GM12878 (cell line): ENCODE measurements at regions not wholly inside any gene's neighbourhood (a gene's known extent, or its start where the extent isn't known, plus 50 kb on each side); places are given as distances from the start of the nearest gene placed in this dataset.

Experiments used
- ATAC-seq: fragments of 200-7000 bp; cut with Tn5 transposase; 3 replicates; pipeline ENCODE4 v1.9.1; 2020; ENCODE audit warnings: mild to moderate bottlenecking, moderate library complexity
- BruUV-seq: library from RNA; stranded (reverse); fragments of 400-500 nt; replicated peaks from 2 replicates; lab custom pipeline; 2021; lab: Mats Ljungman, UMichigan
- CTCF ChIA-PET: fragments of 300-600 bp; sonication (Branson Sonifier 250); formaldehyde crosslinking; extraction: SDS; loops from one replicate; lab custom pipeline; 2021; ENCODE audit warnings: inconsistent platforms; lab: Yijun Ruan, JAX
- POLR2A ChIA-PET: fragments of 350-600 bp; formaldehyde crosslinking; extraction: SDS; loops from one replicate; lab custom pipeline; 2021; ENCODE audit warnings: inconsistent platforms; lab: Charles Lee
- RAD21 ChIA-PET: fragments of 300-600 bp; sonication (Branson Sonifier 250); formaldehyde crosslinking; loops from one replicate; lab custom pipeline; 2023; ENCODE audit warnings: antibody characterized with exemption; ENCODE audit not compliant: unreplicated experiment; lab: Charles Lee
- SMC1A ChIA-PET: fragments of 300-600 bp; sonication (Branson Sonifier 250); formaldehyde crosslinking; loops from one replicate; lab custom pipeline; 2023; ENCODE audit not compliant: unreplicated experiment, uncharacterized antibody; lab: Charles Lee
- DNase-seq: peaks from one replicate; pipeline ENCODE4 v3.0.0-alpha.2; 2011; ENCODE audit warnings: low read depth, low spot score
- FAIRE-seq: peaks from 3 replicates; lab custom pipeline; 2011; peaks lifted over from hg19 to GRCh38; lab: Jason Lieb, UNC
- H2AFZ ChIP-seq: 2 replicates; pipeline ENCODE4 v1.6.0; 2011; ENCODE audit warnings: low read depth, low read length, control low read depth; ENCODE audit not compliant: control insufficient read depth
- H3K27ac ChIP-seq: 2 replicates; pipeline ENCODE4 v1.5.1; 2011; ENCODE audit warnings: control low read depth; ENCODE audit not compliant: control insufficient read depth, insufficient read depth
- H3K27me3 ChIP-seq, 2 experiments: replicated peaks in 1 of 2; 2 replicates each; pipeline versions ENCODE4 v1.6.0 to v1.6.1; 2011; ENCODE audit warnings: low read length in 1 of 2; ENCODE audit not compliant: control insufficient read depth in 2 of 2, insufficient read depth in 2 of 2
- H3K36me3 ChIP-seq, 2 experiments: 2 replicates each; pipeline ENCODE4 v1.5.1; 2011; ENCODE audit warnings: low read length in 1 of 2; ENCODE audit not compliant: control insufficient read depth in 2 of 2, insufficient read depth in 2 of 2
- H3K4me1 ChIP-seq: 2 replicates; pipeline ENCODE4 v1.6.1; 2011; ENCODE audit warnings: mild to moderate bottlenecking, low read length, moderate library complexity, mixed read lengths; ENCODE audit not compliant: control insufficient read depth, insufficient read depth
- H3K4me2 ChIP-seq: 2 replicates; pipeline ENCODE4 v1.6.0; 2011; ENCODE audit warnings: control low read depth; ENCODE audit not compliant: control insufficient read depth, insufficient read depth
- H3K4me3 ChIP-seq: fragments of 200-600 bp; sonication (generic); 2 replicates; pipeline ENCODE4 v1.5.1; 2016
- H3K79me2 ChIP-seq: 2 replicates; pipeline ENCODE4 v1.6.0; 2011; ENCODE audit warnings: low read length; ENCODE audit not compliant: control insufficient read depth, insufficient read depth
- H3K9ac ChIP-seq: 2 replicates; pipeline ENCODE4 v1.8.0; 2011; ENCODE audit warnings: low read length, control low read depth, mixed read lengths; ENCODE audit not compliant: control insufficient read depth, insufficient read depth
- H3K9me3 ChIP-seq: replicated peaks from 3 replicates; pipeline ENCODE4 v1.5.1; 2011; ENCODE audit warnings: mild to moderate bottlenecking, low read length; ENCODE audit not compliant: control insufficient read depth, insufficient read depth
- H4K20me1 ChIP-seq: 2 replicates; pipeline ENCODE4 v1.6.0; 2011; ENCODE audit not compliant: control insufficient read depth, insufficient read depth
- BCL11A ChIP-seq: IDR thresholded peaks from 2 replicates; pipeline ENCODE4 v1.6.1; 2011; ENCODE audit warnings: low read depth, low read length
- CHD4 ChIP-seq: fragments of 200-600 bp; sonication (generic); IDR thresholded peaks from 2 replicates; pipeline ENCODE4 v1.6.1; 2016; ENCODE audit warnings: mild to moderate bottlenecking
- GATAD2B ChIP-seq: fragments of 450-650 bp; conservative IDR thresholded peaks from 2 replicates; pipeline ENCODE4 v1.6.1; 2017; ENCODE audit warnings: low read depth, mild to moderate bottlenecking, moderate library complexity
- MTA2 ChIP-seq: fragments of 450-650 bp; IDR thresholded peaks from 2 replicates; pipeline ENCODE4 v1.6.1; 2016; ENCODE audit warnings: low read depth, mild to moderate bottlenecking, moderate library complexity
- RFX5 ChIP-seq: IDR thresholded peaks from 2 replicates; pipeline ENCODE4 v1.6.1; 2011; ENCODE audit warnings: low read depth, low read length, improper control_type of control experiment
- ZSCAN29 ChIP-seq: fragments of 450-650 bp; IDR thresholded peaks from 2 replicates; pipeline ENCODE4 v1.6.1; 2017; ENCODE audit warnings: mild to moderate bottlenecking, moderate library complexity
- WGBS: methylation state at CpG from one replicate; pipeline ENCODE4 v1.1.6; 2016; ENCODE audit warnings: low lambda C conversion rate; ENCODE audit not compliant: insufficient replicate concordance, insufficient coverage; ENCODE audit errors: missing lambda C conversion rate; 5-methylcytosine and 5-hydroxymethylcytosine counted together
- in situ Hi-C: fragments of 300-500 bp; cut with MboI; formaldehyde crosslinking; loops from 9 replicates; pipeline ENCODE4 v1.14.3; 2018; ENCODE audit warnings: mixed read lengths
- intact Hi-C: fragments of 100-400 bp; cut with micrococcal nuclease; formaldehyde crosslinking; loops from one replicate; pipeline ENCODE4 v1.14.2; 2022; ENCODE audit not compliant: unreplicated experiment
- TF ChIP-seq, protein P1 (sequence below): IDR thresholded peaks from 2 replicates; pipeline ENCODE4 v1.6.1; 2011; ENCODE audit warnings: low read depth, mild to moderate bottlenecking, low read length, moderate library complexity, borderline replicate concordance; ENCODE audit errors: extremely low read depth
- TF ChIP-seq, protein P2 (sequence below): fragments of 450-650 bp; formaldehyde crosslinking; IDR thresholded peaks from 2 replicates; pipeline ENCODE4 v1.5.0; 2022; ENCODE audit warnings: mild to moderate bottlenecking, missing genetic modification characterization
- TF ChIP-seq, protein P3 (sequence below): IDR thresholded peaks from 2 replicates; pipeline ENCODE4 v1.6.1; 2011; ENCODE audit warnings: low read depth, low read length, improper control_type of control experiment, borderline replicate concordance

DNA sequence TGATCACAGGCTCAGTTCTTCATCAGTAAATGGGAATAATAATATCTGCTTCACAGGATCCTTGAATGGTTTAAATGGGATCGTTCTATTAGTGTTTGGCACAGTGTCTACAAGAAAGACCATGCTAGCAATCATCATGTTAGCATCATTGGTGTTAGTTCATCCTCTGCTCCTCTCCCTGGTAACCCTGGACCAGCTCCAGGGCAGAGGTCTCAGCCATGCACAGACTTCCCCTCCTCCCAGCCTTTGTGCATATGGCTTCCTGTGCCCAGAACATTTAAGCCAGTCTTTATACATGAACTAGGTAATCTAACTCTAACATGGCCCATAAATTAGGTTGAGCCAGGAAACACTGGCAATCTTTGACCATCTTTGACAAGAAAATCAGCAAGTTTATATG is 180.2 kb downstream of the EPM2A start:
- DNase-seq (no peak), FAIRE-seq (no peak), ATAC-seq (no peak)
- no peak overlapping the region for H3K27ac ChIP-seq
- intact Hi-C loops (no loop called here), in situ Hi-C loops (no loop called here)
- no peaks in the 10 kb centered on the region for H3K4me1 ChIP-seq
- H3K79me2 ChIP-seq, result no peaks in the 10 kb centered on the region
- H3K9ac ChIP-seq, result no peak overlapping the region
- H3K4me2 ChIP-seq, result no peak overlapping the region
- no peak overlapping the region for H2AFZ ChIP-seq
- ChIA-PET CTCF (no interaction called here), SMC1A (interaction anchor here (1.0 to 1.3 kb wide), 2 partner anchors 43 to 151 kb away, joined by 3 read pairs; no protein-coding TSS in a partner anchor), POLR2A (no interaction called here), RAD21 (no interaction called here)
- H3K36me3 ChIP-seq, result no peaks in the 10 kb centered on the region
- H3K4me3 ChIP-seq, result no peak overlapping the region
- BruUV-seq, result no TSS peak
- no peaks in the 10 kb centered on the region; the same call in 2 of the 3 replicates for H3K9me3 ChIP-seq
- H3K27me3 ChIP-seq, result no peaks in the 10 kb centered on the region
- TF ChIP-seq BCL11A, result no peak
- TF ChIP-seq CHD4, result no peak
- TF ChIP-seq, protein P1, sequence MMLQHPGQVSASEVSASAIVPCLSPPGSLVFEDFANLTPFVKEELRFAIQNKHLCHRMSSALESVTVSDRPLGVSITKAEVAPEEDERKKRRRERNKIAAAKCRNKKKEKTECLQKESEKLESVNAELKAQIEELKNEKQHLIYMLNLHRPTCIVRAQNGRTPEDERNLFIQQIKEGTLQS, result no peak
- no peak for TF ChIP-seq GATAD2B
- no peak for TF ChIP-seq MTA2
- TF ChIP-seq, protein P2, sequence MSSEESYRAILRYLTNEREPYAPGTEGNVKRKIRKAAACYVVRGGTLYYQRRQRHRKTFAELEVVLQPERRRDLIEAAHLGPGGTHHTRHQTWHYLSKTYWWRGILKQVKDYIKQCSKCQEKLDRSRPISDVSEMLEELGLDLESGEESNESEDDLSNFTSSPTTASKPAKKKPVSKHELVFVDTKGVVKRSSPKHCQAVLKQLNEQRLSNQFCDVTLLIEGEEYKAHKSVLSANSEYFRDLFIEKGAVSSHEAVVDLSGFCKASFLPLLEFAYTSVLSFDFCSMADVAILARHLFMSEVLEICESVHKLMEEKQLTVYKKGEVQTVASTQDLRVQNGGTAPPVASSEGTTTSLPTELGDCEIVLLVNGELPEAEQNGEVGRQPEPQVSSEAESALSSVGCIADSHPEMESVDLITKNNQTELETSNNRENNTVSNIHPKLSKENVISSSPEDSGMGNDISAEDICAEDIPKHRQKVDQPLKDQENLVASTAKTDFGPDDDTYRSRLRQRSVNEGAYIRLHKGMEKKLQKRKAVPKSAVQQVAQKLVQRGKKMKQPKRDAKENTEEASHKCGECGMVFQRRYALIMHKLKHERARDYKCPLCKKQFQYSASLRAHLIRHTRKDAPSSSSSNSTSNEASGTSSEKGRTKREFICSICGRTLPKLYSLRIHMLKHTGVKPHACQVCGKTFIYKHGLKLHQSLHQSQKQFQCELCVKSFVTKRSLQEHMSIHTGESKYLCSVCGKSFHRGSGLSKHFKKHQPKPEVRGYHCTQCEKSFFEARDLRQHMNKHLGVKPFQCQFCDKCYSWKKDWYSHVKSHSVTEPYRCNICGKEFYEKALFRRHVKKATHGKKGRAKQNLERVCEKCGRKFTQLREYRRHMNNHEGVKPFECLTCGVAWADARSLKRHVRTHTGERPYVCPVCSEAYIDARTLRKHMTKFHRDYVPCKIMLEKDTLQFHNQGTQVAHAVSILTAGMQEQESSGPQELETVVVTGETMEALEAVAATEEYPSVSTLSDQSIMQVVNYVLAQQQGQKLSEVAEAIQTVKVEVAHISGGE (CRISPR knock-in tag), result no peak
- TF ChIP-seq RFX5, result no peak
- TF ChIP-seq ZSCAN29, result no peak
- TF ChIP-seq, protein P3, sequence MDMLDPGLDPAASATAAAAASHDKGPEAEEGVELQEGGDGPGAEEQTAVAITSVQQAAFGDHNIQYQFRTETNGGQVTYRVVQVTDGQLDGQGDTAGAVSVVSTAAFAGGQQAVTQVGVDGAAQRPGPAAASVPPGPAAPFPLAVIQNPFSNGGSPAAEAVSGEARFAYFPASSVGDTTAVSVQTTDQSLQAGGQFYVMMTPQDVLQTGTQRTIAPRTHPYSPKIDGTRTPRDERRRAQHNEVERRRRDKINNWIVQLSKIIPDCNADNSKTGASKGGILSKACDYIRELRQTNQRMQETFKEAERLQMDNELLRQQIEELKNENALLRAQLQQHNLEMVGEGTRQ, result no peak
- WGBS, result 0% methylated on average over 1 of the region's 1 CpG
- no peaks in the 10 kb centered on the region for H4K20me1 ChIP-seq
